Upper lobe of right lung (tissue), 1 donor: ENCODE measurements at regions not wholly inside any gene's neighbourhood (a gene's known extent, or its start where the extent isn't known, plus 50 kb on each side); places are given as distances from the start of the nearest gene placed in this dataset.

Source experiments
- ATAC-seq: fragments of 200-7000 bp; cut with Tn5 transposase; one replicate; pipeline ENCODE4 v1.9.1; 2020; ENCODE audit warnings: mild to moderate bottlenecking, moderate library complexity
- DNase-seq: peaks from one replicate; pipeline ENCODE4 v3.0.0-alpha.2; 2020
- H3K27ac ChIP-seq: fragments of 200-600 bp; one replicate; pipeline ENCODE4 v1.8.0; 2022
- H3K27me3 ChIP-seq: fragments of 200-600 bp; one replicate; pipeline ENCODE4 v1.8.0; 2022; ENCODE audit warnings: mild to moderate bottlenecking
- H3K36me3 ChIP-seq: fragments of 200-600 bp; one replicate; pipeline ENCODE4 v1.8.0; 2022
- H3K4me1 ChIP-seq: fragments of 200-600 bp; one replicate; pipeline ENCODE4 v1.8.0; 2022
- H3K4me3 ChIP-seq: fragments of 200-600 bp; one replicate; pipeline ENCODE4 v1.8.0; 2022; ENCODE audit warnings: mild to moderate bottlenecking
- H3K9me3 ChIP-seq: fragments of 200-600 bp; one replicate; pipeline ENCODE4 v1.8.0; 2022
- CTCF ChIP-seq: fragments of 200-600 bp; IDR thresholded peaks from one replicate; pipeline ENCODE4 v1.8.0; 2022; ENCODE audit warnings: antibody characterized with exemption
- intact Hi-C: fragments of 100-400 bp; cut with DNase I; formaldehyde crosslinking; loops from one replicate; pipeline ENCODE4 v1.11.0; 2022
- donor health status: DM: no; HTN: yes; CAD: no; lungs with severe emphysema.

- Histone ChIP-seq H3K9me3 (no peaks in the 10 kb centered on the region), H3K4me1 (peaks cover 13% of the 10 kb centered on the region), H3K36me3 (no peaks in the 10 kb centered on the region), H3K27ac (no peak overlapping the region), H3K27me3 (no peaks in the 10 kb centered on the region), H3K4me3 (no peak overlapping the region)
- intact Hi-C loops, result no loop called here
- DNase-seq (no peak), ATAC-seq (no peak)
- TF ChIP-seq CTCF, result no peak
These were observed 369.4 kb upstream of the B3GALT2 start for GRCh38 chr1:193555662-193556441.

GRCh38 chr1:193553564-193553963 lies 367.2 kb upstream of the B3GALT2 start:
- Histone ChIP-seq H3K4me1 (peaks cover 3% of the 10 kb centered on the region), H3K4me3 (no peak overlapping the region), H3K9me3 (no peaks in the 10 kb centered on the region), H3K27ac (no peak overlapping the region), H3K27me3 (no peaks in the 10 kb centered on the region), H3K36me3 (no peaks in the 10 kb centered on the region)
- ATAC-seq (no peak), DNase-seq (no peak)
- intact Hi-C loops, result no loop called here
- no peak for TF ChIP-seq CTCF

GRCh38 chr1:193552274-193552673 lies 365.9 kb upstream of the B3GALT2 start:
- ATAC-seq, result no peak
- no peaks in the 10 kb centered on the region for H3K9me3 ChIP-seq

GRCh38 chr1:193549081-193549480 lies 362.7 kb upstream of the B3GALT2 start:
- no peaks in the 10 kb centered on the region for H3K36me3 ChIP-seq
- no peaks in the 10 kb centered on the region for H3K9me3 ChIP-seq
- no peak for DNase-seq
- no peak overlapping the region for H3K27ac ChIP-seq
- no peak for ATAC-seq
- no peak overlapping the region for H3K4me3 ChIP-seq
- H3K27me3 ChIP-seq, result no peaks in the 10 kb centered on the region
- TF ChIP-seq CTCF, result no peak
- intact Hi-C loops, result no loop called here
- H3K4me1 ChIP-seq, result no peaks in the 10 kb centered on the region

More at GRCh38 chr1:193552274-193552673, 365.9 kb upstream of the B3GALT2 start:
- H3K36me3 ChIP-seq, result no peaks in the 10 kb centered on the region
- intact Hi-C loops, result no loop called here
- no peak for TF ChIP-seq CTCF
- no peak for DNase-seq
- H3K4me1 ChIP-seq, result no peaks in the 10 kb centered on the region
- H3K27me3 ChIP-seq, result no peaks in the 10 kb centered on the region
- no peak overlapping the region for H3K4me3 ChIP-seq
- H3K27ac ChIP-seq, result no peak overlapping the region

- Histone ChIP-seq H3K4me1 (no peaks in the 10 kb centered on the region), H3K27me3 (no peaks in the 10 kb centered on the region), H3K4me3 (no peak overlapping the region), H3K27ac (no peak overlapping the region), H3K36me3 (no peaks in the 10 kb centered on the region), H3K9me3 (no peaks in the 10 kb centered on the region)
- DNase-seq (no peak), ATAC-seq (no peak)
- TF ChIP-seq CTCF, result no peak
- intact Hi-C loops, result no loop called here
These were observed 358.8 kb upstream of the B3GALT2 start for GRCh38 chr1:193545171-193545570.
